GM21528 (cell line): ENCODE measurements at regions not wholly inside any gene's neighbourhood (a gene's known extent, or its start where the extent isn't known, plus 50 kb on each side); places are given as distances from the start of the nearest gene placed in this dataset.

ENCODE experiments used
- ATAC-seq: cut with Tn5 transposase; IDR thresholded peaks from one replicate; pipeline ENCODE4 v1.9.1; 2021; ENCODE audit warnings: mild to moderate bottlenecking, moderate library complexity; ENCODE audit not compliant: unreplicated experiment, low FRiP score

DNA sequence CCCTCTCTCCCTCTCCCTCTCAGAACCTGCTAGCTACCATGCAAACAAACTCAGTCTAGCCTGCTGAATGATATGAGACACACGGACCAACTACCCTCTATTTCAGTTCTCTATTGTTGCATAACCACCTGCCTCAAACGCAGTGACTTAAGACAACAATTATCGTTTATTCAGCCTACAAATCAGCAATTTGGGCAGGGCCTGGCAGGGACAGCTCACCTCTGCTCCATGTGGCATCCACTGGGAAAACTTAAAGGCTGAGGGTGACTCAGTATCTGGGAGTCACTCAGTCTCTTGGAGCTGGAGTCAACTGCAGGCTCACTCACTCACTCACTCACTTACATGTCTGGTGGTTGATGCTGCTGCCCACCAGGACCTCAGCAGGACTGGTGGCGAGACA, 121.3 kb downstream of the SEC16B start:
- ATAC-seq = no peak

DNA sequence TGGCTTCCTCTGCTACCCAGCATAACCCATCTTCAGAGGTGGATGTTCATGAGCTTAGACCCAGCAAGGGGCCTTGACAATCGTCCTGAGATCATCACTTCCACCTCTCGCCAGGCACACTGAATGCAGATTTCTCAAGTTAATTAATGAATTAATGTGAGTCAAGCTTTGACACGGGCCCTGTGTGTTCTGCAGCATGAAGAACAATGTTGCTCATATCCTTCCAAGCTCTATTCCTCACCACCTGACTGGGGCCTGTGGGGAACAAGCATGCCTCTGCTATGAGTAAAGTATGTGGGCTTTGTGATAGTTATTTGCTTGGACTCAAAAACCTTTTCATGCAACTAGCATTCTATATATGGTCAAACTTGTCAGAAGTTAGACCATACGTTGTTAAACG, 122.0 kb downstream of the SEC16B start:
- no peak for ATAC-seq

DNA sequence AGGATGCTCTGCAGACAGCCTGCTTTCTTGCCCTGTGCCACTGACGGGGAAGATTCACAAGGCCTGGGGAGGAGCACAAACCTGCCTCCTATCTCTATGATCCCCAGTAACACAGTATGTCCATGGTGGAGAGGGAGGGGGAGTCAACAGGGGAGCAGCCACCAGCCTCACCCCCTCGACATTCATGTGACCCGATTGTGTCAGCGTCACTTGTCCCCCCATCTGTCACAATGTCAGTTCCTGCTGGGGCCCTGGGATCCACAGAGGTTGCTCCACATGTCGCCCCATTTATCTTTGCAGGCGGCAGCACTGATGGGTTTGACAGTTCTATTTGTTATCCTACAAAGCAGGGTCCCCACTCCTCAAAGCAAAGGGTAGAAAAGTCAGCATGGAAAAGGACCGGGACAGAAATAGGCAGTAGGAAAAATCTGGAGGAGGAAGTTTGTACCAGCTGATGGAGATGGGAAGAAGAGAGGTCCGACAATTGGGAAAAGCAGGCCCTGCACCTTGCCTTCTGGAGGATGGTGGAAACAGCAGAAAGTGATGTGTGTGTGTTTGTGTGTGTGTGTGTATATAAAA, 130.9 kb downstream of the SEC16B start:
- no peak for ATAC-seq

DNA sequence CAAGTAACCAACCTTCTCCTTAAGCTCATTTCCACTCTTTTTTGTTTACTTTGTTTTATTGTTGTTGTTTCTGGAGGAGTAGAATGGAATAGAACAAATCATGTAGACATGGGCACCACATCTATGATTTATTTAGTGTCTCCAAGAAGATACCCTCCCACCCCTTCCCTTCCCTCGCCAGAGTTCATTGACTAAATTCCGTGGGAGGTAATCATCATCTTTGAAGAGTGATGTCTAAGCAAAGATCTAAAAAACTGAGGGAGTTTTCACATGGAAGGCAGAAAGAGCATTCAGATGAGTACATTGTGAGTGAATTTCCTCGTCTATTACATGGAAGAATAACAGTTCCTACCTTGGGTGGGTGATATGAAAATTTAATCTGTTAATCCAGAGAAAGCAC, 136.2 kb downstream of the SEC16B start:
- no peak for ATAC-seq

DNA sequence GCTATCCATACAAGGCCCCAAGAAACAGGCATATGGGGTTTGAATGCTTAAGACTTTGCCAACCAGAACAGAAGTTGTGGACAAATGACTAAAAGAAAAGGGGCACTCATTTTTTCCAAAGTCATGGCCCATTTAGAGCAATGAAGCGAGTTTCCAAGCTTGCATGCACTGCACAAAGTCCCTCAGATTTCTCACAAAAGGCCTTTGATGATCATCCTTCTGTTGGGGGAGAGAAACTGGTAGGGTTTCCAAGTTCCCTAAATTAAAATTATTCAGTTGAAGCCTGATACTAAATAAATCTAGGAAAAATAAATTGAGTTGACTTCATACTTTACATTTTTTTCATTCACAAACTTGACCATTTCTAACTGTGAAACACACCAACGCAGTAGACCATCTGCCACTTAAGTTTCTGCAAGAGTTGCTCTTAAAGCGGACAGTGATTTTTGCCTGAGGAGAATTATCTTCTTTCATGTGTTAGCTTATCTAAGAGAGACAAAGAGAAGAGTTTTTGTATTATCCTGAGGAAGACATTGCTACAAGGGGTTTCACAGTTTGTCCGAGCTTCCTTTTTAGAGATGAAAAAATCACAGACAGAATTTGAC, 139.2 kb downstream of the SEC16B start:
- no peak for ATAC-seq

DNA sequence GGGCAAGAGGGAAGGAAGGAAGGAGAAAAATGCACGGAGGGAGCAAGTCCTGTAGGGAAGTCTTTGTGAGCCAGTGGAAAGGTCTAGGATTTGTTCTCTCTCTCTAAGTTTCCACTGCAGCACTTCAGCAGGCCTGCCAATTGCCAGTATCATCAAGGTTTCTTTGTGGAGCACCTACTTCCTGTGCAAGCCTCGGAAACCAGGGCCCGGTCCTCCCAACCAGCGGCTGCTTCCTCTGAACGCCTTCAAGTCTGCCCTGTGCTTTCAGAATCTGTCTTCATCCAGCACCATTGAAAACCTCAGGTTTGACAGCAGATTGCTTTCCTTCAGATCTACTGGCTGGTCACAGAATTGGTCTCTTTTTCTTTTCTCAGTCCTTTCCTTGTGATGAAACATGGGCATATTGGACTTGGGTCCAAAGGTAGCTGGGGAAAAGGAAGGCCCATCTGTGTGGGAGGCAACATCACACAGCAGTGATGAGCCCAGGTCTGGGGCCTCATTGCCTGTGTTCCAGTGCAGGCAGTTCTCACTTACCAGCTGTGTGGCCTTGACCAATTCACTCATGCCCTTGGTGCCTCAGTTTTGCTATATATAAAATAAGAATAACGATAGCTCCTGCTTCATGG, 144.5 kb downstream of the SEC16B start:
- ATAC-seq = peak; percentile 53

DNA sequence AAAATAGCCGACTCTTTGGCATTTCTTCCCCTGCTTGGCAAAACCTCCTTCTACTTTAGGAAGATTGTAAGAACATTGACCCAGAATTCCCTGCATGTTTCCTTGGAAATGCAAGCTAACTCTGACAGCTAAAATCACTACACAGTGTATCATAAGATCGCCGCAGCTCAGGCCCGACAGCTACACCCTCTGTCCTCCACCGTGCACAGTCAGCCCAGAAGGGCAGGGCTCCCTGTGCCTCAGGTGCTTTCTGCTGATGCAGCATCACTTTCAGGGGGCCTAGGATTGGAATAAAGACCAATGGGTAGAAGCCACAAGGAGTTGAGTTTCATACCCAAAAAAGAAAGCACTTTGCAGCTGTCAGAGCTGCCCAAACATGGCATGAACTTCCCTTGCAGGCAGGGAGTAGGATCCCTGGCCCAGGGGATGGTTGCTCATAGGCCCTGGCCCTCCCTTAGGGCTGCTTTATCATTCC, 145.3 kb downstream of the SEC16B start:
- ATAC-seq = peak; percentile 51

DNA sequence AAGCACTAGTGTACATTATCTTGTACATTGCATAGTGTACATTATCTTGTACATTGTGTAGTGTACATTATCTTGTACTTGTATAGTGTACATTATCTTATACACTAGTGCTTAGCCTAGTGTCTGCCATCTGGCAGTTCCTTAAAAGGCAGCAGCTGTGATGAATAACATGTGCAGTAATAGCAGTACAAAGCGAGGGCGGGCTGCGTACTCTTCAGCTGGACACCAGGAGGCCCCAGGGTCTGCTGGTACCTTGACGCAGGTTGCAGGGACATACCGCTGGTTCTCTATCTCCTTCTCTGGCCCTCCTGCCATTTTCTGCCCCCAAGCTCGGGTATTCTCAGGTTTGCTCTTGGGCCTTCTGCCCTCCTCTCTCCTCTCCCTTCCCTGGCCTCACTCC, 149.6 kb downstream of the SEC16B start:
- no peak for ATAC-seq

DNA sequence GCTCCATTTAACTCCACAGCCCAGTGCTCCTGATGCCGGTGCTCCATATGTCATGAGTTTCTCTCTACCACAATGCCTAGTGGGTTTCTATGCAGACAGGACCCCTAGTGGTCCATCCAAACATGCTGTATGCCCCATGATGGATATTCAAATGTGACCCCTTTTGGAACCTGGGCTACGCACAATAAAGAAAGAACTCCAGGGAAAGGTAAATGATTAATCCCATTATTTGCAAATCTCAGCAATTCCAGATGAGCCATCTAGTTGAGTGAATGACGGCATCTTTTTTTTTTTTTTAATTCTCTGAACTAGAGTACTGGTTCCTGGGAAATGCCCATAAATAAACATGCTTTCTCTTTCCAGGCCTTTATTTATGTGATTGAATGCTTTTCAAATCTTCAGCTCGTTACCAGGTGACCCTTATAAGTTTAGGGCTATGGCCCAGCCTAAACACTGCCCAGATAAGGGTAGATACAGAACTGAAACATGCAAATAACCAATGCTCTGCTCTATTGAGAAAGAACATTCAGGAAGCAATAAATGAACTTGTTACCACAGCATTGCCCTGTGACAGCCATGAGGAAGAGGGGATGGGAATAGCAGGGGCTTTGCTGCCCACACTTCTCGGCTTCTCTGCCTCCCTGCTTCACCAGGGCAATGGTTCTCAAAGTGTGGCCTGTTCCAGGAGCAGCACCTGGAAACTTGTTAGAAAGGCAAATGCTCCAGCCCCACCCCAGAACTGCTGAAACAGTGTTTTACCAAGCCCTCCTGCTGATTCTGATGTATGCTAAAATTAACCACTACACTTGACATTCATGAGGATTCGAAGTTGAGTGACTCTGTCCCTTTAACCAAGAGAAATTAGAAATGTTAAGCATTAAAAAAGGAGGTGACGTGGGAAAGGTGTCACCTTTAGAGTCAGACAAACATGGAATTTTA, 151.7 kb downstream of the SEC16B start:
- ATAC-seq = peak; percentile 91

DNA sequence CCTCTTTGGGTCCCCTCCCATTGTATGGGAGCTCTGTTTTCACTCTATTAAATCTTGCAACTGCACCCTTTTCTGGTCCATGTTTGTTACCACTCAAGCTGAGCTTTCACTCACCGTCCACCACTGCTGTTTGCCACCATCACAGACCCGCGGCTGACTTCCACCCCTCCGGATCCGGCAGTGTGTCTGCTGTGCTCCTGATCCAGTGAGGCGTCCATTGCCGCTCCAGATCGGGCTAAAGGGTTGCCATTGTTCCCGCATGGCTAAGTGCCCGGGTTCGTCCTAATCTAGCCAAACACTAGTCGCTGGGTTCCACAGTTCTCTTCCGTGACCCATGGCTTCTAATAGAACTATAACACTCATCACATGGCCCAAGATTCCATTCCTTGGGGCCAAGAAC, 157.2 kb downstream of the SEC16B start:
- ATAC-seq = no peak

DNA sequence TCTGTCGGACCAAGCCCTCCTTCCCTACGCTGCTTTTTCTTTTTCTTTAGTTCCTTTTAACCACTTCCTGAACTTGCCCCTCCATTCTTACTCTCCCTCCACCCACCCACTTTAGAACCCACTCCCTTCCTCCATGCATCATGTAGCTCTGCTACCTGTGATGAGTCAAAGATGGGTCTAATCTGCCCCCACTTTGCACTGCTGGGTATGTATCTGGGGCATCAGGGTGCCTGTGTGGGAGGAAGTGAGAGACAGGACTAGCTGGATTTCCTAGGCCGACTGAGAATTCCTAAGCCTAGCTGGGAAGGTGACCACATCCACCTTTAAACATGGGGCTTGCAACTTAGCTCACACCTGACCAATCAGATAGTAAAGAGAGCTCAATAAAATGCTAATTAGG, 157.7 kb downstream of the SEC16B start:
- no peak for ATAC-seq

DNA sequence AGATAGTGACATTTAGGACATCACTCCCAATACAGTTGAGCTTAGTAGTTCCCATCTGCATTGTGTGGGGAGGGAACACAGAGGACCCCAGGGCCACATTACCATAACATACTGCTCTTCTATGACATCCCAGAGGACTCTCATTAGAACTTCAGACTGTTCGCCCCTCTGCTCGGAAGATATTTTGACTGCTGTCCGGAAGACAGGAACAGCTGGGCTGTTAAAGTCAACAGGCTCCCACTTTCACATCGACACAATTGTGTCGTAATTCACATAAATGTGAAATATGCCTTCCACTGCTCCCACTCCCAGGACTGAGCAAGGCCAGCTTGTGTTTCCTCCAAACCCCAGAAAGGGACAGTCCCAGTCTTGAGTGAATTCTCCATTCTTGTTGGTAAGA, 158.4 kb downstream of the SEC16B start:
- no peak for ATAC-seq

DNA sequence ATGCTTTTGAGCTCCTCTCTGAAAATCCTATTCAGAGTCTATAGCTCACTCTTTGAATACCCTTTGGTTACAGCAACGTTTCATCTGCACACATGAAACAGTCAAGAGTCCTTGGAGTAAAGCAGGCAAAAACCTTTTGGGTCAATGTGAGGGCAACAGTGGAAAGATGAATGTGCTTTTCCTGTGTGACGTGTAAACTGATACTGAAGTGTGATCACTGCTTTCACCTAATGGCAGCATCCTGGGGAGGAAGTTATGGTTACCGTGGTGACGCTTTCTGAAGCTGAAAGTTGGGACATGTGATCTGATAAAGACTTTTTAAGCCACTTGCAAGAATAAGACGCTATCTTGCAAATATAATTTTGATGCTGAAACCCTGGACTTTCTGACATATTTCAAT, 160.0 kb downstream of the SEC16B start:
- ATAC-seq = peak; percentile 85

DNA sequence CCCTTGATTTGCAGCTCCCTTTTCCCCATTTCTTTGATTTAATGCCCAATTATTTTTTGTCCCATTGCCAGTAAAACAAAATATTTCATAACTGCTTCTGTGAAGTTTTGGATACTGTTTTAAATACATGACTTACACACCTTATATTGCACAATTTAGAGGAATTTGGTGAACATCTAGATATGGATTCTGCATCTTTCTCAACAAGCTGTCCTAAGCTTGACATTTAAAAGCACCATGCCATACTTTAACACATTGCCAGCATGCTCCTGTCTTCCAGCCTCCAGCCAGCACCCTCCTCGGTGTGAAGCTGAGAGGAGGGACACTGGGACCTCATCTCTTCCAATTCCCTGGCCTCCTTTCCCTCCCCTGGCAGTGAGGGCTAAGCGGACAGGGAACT, 167.6 kb downstream of the SEC16B start:
- no peak for ATAC-seq

DNA sequence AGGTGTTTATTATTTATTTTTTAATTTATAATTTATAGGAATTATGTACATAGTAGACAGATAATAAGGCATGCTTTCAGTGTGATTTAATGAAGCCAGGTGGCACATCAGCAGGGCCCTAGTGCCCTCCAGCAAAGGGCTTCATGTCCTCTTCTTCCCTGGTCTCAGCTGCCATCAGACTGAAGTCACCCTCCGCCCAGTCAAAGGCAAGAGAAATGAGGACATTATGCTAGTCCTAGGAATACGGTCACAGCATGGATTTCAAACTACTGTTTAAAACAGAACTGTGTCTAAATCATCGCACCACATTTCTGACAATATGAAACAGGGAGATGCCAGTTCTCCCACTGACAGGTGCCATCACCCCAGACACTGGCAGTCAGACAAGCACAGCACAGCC, 168.1 kb downstream of the SEC16B start:
- ATAC-seq = no peak

DNA sequence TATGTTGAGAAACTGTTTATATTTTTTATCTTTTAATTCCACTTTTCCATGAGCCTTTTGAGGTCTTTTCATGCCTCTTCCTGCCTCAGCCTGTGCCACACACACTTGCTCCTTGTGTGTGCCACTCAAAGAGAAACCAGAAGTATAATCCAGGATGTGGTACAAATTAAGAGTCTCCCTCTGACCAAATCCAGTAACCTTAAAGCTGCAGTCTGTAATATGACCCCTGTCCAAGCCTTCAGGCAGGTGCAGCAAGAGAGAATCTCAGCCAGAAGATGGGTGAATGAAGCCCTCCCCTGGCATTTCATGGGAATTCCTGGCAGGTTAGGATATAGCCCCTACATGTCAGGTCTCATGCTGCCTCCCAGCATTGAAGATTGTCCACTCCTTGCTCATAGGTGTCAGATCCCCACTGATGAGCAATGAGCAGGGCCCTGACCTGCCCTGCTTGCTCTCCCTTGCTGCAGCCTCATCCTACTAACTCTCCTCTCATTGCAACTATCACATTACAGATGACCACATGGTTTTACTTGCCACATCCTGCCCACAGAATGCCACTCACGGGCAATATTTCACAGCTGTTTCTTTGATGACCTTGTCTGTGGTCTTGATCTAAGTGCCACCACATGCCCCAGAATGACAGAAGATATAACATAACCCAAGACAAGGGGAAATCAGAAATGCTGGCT, 169.3 kb downstream of the SEC16B start:
- ATAC-seq = peak; percentile 75

DNA sequence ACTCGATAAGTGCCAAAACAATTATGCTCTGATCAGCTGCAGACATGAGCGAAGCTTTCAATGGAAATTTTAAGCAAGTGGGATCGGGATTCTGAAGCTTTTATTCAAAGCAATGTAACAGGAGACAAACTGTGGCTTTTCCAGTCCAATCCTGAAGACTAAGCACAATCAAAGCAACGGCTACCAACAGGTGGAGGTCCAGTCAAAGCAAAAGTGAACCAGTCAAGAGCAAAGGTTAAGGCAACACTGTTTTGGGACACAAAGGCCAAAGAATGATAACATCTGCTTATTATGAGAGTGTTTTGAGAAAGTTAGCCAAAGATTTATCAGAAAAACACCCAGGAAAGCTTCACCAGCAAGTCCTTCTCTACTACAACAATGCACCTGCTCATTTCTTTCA, 170.1 kb downstream of the SEC16B start:
- no peak for ATAC-seq

DNA sequence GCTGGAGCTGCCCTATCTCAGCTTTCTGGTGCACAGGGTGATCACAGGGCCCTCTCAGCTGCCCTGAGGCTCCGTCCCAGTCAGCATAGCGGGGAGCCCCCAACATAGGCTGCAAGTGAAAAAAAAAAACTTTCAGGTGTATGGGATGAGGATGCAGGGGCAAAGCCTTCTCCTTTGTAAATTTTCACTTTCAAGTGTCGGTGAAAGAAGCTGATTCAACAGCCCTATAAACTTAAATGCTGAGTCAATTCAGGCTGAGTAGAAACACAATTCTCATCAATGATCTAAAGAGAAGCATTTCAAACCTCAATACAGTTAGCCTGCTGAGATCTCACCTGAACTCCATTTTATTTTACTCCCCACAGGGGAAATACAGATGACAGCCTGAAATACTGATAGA, 171.2 kb downstream of the SEC16B start:
- no peak for ATAC-seq

DNA sequence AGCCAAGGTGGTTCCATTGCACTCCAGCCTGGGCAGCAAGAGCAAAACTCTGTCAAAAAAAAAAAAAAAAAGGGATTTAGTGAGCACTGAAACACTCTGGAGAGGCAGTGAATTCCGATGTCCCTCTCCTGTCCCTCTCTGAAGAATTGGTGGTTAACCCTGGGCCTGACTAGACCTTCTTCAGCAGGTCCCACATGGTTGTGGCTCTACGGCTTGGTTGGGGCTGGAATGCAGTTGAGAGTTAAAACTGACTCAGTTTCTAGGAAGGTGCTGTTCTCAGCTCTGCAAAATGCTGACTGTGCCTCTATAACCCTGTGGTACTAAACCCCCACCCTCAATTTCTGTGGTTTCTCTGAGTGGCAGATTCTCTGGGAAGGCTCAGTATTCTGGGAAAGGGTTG, 173.3 kb downstream of the SEC16B start:
- no peak for ATAC-seq

DNA sequence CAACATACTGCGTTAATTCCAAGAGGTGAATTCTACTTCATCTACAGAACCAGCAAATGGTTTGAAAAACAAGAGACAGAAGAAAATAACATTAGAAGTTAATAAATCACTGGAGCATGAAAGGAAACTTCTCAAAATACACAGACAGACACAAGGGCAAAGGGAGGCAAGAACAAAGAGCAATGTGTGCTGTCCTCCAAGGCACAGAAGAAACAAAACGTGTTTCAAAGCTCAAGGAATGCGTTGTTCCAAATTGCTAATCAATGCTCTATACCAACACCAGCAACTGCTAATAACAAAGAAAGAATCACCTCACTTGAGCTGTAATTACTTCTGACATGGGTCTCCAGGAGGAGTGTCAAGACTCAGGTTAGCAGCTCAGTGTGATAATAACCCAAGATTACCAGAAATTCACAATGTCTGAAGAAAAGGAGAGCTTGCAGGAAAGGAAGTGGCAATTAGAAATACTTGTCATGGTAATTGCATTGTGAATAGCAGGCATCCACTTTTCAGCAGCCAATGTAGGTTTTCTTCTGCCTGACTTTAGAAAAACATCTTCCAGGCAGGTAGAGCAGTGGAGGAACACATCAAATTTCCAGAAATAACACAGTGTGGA, 175.4 kb downstream of the SEC16B start:
- no peak for ATAC-seq
